OCI-M2 (cell line): ENCODE measurements at regions not wholly inside any gene's neighbourhood (a gene's known extent, or its start where the extent isn't known, plus 50 kb on each side); places are given as distances from the start of the nearest gene placed in this dataset.

Experiments used
- DNase-seq: peaks from one replicate; lab custom pipeline; 2025; ENCODE audit not compliant: unreplicated experiment; lab: John Stamatoyannopoulos, UW

DNA sequence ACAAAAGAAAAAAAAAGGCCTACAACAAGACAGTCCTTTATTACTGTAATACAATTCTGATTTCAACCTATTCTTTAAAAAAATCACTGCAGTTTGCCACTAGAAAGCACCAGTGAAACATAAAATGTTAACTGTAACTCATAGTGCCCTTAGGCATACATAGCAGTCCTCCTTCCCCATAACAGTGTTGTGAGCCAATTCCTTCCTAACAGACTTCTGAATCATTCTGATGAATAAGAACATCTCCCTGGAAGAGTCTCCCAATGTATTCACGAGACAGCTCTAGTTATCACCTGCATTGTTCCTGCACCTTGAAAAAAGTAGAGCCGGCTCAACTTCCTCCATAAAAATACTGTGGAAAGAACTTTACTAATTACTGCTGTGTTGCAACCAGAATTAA is 213.6 kb upstream of the FSCB start:
- DNase-seq: no peak

DNA sequence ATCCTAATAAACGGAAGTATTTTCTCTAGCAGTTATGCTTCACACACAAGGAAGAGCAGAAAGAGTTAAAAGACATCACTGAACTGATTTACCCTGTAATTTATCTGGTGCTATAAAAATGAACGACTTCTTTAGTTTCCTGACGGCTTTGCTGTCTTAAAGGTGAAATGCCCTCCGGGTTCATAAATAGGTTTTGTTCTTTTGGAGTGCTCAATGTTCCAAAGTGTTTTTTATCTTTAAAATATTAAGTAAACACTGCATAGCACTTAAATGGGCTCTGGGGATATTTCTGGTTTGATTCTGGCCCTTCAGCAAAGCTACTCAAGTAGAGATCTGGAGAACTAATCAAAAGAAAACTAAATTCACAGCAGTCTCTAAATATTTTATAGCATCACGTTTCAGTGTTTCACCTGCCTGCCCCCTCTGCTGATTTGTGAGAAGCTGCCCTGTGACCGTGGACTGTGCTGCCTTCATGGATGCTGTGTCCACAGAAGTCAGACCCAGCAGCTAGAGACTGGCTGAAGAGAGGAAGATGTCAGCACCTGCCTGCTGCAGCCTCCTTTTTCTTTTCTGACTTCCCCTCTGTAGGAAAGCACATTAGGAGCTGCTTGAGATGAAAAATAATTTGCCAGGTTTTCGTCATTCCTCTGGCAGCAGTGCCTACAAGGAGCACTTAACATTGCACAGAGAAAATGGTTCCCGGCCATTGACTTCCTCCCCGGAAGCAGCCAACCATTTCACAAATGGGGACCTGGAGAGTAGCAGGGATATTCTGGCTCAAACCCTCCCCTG is 205.1 kb upstream of the FSCB start:
- DNase-seq: no peak

DNA sequence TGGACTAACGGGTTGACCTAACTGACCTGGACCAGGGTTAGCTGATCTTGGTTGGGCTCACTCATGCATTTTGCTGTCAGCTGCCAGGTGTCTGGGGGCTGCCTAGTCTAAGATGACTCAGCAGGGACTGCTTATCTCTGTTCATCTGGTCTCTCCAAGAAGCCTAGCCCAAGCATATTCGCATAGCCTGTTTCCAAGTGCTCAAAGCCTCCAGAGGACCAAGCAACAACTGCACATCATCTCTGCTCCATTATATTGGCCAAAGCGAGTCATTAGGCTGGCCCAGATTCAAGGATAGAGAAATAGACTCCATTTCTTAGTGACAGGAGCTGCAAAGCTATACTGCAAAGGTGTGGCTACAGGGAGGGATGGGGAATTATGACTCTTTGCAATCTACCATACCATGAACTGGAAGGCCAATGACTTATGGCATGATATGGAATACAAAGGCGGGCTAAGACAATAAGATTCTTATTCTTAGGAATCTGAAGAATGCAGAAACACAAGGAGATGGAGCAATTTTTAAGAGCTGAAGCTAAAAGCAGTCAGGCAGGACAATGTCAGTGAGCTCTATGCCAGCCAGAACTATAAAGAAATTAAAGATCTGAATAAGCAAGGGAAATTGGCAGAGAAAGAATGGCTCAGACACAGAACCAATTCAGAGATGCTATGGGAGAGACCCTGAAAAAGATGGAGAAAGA is 194.6 kb upstream of the FSCB start:
- DNase-seq: no peak

DNA sequence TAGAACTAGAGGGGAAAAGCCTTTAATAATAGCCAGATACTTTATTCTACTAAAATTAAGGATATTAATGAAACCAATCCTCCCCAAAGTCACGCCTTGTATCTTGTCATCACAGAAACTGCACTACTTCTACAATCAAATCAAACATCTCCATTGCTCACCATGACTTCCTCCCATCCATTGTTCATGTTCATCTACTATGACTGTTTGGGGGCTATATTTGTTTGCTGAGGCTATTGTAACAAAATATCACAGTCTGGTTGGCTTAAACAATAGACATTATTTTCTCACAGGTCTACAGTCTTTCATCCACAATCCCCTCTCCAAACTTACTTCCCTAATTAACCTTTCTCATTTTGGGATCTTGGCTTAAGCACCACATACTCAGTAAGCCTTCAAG is 193.6 kb upstream of the FSCB start:
- no peak for DNase-seq

DNA sequence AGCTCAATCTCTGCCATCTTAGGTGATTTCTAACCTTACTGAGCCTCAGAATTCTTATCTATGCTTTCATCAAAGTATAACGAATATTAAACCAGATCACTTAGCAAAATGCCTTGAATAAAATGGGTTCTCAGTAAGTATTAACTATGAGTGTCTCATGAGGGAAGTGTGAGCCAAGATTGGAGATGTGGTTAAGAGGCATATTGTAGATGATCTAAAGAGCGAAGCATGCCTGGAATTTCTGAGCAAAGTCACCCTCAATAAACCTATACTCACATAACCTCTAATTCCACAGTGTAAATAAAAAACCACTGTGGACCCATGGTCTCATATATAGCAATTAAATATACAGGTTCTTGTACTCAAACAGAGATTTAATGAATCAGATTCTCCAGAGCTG is 193.1 kb upstream of the FSCB start:
- no peak for DNase-seq

DNA sequence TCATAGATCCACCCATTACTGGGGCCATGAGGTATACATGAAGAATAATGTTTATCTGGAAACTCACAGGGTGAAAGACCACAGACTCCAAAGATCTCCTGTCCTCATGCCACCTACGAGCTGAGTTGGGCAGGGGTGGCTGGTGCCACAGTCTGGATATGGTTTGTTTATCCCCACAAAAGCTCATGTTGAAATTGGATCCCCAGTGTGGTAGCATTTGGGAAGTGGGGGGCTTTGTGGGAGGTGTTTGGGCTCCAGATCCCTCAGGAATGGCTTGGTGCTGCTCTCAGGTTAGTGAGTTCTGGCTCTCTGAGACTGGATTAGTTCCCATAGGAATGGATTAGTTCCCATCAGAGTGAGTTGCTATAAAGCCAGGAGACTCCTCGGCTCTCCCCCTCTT is 192.3 kb upstream of the FSCB start:
- DNase-seq: no peak

DNA sequence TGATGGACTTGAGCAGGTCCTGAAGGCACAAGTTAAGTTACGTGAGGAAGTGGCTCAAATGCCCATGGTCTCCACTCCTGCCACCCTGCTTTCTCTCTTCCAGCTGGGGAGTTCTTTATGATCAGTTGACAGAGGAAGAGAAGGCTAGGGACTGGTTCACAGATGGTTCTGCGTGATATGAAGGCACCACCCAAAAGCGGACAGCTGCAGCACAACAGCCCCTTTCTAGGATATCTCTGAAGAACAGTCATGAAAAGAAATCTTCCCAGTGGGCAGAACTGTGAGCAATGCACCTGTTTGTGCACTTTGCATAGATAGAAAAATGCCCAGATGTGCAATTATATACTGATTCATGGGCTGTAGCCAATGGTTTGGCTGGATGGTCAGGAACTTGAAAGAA is 162.4 kb upstream of the FSCB start:
- no peak for DNase-seq

DNA sequence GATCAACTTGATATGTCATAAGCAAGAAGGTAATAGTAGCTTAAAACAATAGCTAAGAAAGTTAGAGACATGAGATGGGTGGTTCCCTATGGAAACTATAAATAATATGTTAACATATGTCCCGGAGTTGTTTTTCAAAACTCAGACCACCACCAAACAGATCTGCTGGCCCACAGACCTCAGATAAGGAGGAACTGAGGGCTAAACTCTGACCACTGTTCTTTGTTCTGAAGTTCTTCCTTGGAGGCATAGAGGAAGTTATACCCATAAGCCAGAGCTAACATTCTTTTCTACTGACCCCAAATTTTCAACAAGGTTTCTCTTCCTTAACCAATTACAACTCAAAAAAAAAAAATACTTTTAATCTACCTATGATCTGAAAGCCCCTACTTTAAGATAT is 156.1 kb upstream of the FSCB start:
- no peak for DNase-seq

DNA sequence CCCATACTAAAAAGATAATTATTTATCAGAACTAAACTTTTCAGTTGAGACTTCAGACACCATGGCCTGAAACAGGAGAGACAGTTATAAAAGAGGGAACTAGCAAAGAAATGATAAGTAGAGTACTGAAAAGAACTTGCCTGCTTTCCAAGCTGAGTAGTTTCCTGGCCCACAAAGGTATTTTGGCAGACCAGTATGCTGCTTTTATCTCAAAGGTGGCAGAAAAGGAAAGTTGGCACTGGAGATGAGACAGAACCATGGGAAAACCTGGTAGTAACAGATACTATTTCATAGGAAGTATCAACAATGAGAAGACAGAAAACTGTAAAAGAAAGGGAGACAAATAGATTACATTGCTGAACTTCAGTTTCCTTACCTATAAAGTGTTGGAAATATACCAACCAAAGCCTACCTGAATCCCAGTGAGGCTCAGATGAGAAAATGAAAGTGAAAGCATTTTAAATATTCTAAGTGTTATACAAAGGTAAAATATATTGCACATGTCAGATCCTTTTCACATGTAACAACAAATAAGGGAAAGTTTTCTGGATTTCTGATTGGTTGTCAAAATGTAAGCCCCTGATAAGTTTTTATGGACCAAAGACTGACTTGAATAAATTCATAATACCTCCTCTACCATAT is 155.3 kb upstream of the FSCB start:
- no peak for DNase-seq

DNA sequence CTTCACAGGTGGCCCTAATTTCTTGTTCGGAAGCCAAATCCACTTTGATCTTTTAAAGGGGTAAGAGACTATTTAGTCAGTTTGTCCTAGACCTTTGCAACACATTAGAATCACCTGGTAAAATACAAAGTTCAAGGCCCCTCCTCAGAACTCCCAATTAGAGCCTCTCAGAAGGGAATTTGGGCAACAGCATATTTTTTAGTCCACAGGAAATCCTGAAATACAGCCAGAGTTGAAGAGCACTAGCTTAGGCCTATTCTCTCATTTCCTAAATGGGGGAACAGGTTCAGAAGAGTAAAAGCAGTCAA is 151.3 kb upstream of the FSCB start:
- DNase-seq: no peak

DNA sequence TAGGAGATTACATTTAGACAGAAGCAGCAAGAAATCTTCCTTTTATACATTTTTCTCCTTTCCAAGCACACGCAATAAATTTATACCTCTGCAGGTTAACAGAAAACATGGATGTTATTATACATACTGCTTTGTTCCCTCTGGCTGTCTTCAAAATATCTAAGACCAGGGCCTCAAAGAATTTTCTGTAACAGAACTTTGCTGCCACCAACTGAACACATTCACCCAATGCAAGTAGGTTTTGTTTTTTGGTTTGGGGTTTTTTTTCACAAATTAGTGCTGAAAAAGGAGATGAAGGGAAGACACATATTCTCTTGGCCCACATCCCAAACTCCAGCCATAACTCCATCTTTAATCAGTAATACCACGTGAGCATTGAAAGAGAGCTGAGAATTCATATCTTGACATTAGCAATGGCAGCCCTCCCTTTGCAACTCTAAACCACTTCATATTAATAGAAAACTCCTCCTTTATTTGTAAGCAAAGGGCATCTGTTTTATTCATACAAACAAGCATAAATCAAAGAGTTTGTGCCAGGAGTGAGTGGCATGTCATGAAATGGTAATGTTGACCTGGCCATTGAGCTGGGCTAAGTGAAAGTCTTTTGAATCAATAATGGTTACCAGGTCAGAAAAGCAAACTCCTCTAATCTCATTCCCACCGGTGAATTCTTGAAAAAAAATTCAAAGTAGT is 150.8 kb upstream of the FSCB start:
- no peak for DNase-seq

DNA sequence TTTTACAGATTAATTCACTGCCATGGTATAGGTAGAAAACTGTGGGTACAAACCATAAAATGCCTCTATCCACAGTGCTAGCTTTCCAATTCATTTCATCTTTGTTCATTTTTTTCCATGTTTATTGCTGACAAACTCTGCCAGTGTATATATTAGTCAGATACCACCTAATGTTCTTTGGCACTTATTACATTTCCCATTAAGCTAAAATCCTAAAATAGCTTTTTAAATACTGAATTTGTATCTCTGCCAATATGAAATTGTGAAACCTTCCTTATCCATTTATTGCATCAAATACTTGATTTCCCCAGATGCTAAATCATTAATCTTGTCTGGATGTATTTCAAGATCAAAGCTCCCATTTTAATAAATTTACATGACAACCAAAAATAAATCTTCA is 150.1 kb upstream of the FSCB start:
- DNase-seq: no peak

DNA sequence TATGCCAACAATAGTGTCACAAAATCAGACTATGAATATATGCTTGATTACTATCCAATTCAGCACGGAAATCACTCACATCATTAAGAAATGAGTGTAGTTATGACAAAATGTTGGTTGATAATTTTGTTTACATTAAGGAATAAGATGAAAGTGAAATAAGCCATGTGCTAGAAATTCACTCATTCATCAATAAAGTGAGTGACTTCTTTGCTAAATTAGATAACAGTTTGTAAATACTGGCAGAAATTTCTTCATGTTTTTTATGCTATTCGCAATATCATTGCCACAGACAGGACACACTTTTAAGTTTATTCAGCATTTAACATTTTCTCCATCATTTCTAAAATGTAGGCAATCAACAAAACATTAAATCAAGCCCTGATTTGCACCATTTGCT is 147.5 kb upstream of the FSCB start:
- no peak for DNase-seq

DNA sequence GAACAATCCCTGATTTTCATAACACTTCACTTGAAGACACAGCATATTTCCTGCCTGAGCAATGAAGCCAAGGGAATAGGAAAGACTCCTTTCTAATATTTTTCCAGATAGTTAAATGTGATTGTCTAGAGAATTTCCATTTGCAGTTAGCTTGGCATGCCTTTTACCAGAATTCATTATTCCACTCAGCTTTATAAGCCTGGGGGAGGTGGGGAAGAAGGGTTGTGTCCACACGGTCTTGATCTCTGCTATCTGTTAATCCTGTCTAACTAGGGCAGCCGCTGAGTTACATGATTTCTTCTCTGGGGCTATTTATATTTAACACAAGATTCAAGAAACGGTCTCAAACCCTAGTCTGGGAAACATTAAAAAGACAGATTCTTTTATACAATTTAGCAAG is 146.6 kb upstream of the FSCB start:
- DNase-seq: no peak

DNA sequence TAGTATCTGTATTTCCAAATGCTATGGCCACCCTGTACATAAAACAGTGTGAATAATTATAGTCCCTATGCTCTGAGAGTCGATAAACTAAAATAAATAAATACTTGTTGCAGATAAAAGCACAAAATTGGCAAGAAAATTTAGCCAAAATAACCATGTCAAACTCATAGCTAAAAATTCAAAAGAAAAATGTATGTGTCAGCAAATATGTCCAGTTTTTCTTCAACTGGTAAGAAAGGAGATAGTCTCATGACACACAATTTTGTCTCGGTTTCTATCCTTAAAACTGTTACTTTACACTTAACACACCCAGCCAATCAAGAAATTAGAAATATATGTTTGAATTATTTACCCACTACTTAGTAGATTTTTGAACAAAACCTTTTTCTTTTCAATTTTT is 145.6 kb upstream of the FSCB start:
- no peak for DNase-seq

DNA sequence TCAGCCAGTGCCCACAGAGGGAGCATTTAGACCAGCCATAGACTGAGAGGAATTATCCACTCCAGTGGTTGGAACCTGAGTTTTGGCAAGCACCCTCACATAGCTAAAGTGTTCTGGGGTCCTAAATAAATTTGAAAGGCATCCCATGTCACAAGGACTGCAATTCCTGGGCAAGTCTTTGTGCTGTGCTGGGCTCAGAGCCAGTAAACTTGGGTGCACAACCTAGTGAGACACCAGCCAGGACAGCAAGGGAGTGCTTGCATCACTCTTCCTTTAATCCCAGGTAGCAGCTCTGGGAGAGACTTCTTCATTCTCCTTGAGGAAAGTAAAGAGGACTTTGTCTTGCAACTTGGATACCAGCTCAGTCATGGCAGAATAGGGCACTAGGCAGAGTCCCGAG is 142.0 kb upstream of the FSCB start:
- no peak for DNase-seq

DNA sequence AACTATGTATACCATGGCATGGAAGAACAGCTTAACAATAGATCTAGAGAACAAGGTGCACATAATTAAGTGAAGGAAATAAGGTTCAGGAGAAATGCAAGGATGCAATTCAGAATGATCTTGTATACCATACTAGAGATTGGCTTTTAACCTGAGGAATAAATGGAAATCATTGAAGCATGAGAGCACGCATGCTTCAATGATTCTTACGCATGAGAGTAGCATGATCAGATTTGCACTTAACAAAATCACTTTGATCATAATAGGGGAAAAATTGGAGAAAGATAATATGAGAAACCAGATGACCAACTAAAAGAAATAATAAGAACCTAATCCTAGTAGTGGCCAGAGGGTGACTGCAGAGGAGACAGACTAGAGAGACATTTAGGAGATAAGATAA is 133.3 kb upstream of the FSCB start:
- DNase-seq: no peak

DNA sequence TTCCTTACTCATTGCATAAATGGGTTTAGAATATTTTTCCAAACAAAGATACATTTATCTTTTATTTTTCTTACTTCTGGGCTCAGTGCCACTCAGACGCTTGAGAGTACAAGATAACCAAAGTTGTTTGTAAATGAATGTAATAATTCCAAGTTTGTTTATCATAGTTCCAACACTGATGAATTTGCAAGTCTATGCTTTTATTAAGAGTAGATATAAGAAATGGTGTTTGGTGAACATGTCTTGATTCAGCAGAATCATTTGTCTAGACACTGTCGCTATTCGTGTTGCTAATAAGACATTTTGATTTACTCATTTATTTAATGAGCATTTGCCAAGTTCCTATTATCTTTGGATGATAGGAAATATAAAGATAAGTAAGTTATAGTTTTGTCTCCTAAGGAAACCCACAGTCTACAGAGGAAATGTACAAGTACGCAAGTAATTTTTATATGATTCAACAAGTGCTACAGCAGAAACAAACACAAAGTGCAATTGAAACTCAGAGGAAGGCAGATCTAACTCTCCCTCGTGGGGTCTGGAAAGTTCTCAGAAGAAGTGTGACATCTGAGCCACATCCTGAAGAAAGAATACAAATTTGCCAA is 132.8 kb upstream of the FSCB start:
- no peak for DNase-seq

DNA sequence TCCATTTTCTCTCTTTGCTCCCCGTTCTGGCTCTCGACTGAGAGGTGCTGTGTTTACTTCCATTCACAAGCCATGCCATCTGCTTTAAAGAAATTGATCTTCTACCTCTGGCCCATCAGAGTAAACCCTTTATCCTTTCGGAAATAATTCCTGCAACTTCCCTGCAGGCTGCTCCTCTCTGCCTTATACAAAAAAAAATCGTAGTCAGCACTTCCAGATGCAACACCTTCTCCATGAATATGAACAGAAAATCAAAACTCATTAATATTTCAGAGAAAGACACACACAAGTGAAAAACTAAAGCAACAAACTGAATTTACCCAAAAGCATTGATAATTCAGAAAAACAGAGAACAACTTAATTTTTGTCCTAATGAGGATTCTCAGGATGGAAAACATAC is 127.6 kb upstream of the FSCB start:
- DNase-seq: no peak

DNA sequence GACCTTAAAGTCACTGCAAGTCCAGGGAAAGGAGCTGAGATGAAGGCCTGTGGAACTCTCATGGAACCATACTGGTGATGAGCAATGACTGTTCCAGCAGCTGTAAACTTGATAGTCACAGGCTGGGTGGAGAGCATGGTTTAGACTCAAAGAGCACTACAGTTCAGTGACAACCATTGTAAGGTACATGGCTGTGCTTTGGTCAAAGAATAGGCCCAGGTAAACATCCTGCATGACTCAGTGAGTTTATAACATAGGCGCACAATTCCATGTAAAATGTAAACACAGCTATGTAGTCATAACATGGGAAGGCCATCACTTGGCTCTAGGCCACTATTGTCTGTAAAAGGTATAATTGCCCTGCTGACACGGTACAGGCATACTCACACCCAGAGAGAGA is 119.3 kb upstream of the FSCB start:
- DNase-seq: no peak

DNA sequence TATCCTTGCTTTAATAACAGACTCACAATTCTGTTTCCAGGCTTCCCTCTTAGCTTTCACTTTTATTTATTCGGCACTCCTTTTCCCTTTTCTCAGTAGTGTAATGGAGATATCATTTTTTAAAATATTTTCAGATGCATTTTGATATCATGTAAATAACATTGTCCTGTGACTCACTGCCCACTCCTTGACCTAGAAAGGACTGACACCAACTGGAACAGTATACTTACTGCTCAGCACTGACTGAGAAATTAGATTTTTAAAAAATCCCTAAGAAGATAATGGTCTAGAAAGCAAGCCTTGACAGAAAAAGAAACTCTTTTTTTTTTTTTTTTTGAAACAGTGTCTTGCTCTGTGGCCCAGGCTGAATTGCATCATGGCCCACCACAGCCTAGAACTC is 118.0 kb upstream of the FSCB start:
- no peak for DNase-seq
